Stimulated activated CD8-positive, alpha-beta memory T cell treated with anti-CD3 and anti-CD28 coated beads, Interleukin-2, amount 100 ng/mL, for 1 hour (primary cell): ENCODE measurements at regions not wholly inside any gene's neighbourhood (a gene's known extent, or its start where the extent isn't known, plus 50 kb on each side); places are given as distances from the start of the nearest gene placed in this dataset.

ENCODE experiments used
- DNase-seq, 2 donors: peaks; one replicate each; pipeline ENCODE4 v3.0.0-alpha.2; 2020; ENCODE audit warnings: low read depth in 2 of 2

DNA sequence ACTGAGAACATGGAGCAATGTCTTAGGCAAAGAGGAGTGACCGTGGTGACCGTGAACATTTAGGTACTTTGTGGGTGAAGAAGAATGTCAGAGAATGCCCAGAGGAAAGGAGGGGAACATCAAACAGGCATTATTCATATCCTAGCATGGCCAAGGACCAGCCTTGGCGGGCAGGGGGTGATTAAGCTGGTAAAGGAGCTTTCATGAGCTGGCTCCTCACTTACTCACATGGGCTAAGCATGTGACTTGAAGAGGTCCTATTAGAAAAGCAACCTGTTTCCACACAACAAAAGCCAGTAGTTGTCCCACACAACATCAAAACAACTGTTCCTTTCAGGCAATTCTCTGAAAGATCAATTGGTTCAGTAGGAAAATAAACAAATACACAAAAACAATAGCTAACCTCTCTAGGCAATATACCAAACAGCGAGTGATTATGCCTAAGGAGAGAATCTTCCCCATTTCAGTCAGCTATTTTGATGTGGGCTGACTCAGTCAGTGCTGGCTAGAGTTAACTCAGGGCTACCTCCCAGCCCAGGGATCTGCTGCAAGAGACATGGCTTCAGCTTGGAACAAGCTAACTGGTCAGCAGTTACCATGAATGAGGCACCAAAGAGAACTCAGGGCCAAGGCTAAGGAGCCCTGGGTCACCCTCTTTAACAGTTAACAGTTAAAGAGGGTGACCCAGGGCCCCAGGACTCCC is 283.5 kb downstream of the ARHGAP12 start:
- DNase-seq: no peak

DNA sequence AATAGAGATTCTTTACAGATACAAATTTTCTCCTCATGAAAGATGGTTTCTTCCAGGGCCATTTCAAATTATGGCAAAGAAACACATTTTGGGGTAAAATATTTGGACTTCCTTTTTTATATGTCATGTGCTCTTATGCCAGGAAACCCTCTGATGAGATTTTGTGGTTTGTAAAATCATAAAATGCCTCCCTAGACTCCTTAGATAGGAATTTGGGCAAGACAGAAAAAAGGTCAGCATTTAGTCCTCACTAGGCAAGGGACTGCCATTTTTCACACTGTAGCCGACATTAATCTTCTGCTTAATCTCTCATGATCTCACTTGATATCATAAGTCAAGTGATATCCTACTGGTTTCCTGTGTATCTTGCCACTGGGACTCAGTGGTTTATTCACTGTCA is 286.4 kb downstream of the ARHGAP12 start:
- DNase-seq: no peak

- DNase-seq: no peak
These were observed 293.1 kb downstream of the ARHGAP12 start for GRCh38 chr10:31635415-31636065.

GRCh38 chr10:31635009-31635408 is 293.6 kb downstream of the ARHGAP12 start:
- DNase-seq: no peak

GRCh38 chr10:31630861-31631567 is 297.6 kb downstream of the ARHGAP12 start:
- DNase-seq: no peak

GRCh38 chr10:31625566-31625965 is 303.1 kb downstream of the ARHGAP12 start:
- DNase-seq: no peak

- DNase-seq: no peak
These were observed 304.0 kb downstream of the ARHGAP12 start for GRCh38 chr10:31624611-31625010.

DNA sequence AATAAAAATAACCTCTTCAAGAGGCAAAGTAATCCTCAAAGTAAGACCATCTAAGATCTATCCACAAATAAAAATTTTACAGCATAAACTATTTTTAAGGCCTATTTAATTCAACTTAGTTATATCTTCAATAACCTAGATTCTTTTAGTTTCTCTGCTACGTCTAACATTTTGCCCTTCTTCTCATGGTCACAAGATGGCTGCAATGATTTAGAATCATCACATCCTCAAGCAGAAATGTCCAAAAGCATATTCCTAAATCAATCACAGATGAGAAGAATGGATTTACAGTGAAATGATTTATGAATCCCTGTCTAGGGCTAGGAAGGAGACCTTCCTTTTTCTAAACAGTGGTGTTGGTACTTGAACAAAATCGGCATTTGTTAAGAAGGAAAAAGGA is 304.7 kb downstream of the ARHGAP12 start:
- DNase-seq: no peak

GRCh38 chr10:31623466-31623865 is 304.4 kb downstream of the ZEB1 start:
- DNase-seq: no peak

DNA sequence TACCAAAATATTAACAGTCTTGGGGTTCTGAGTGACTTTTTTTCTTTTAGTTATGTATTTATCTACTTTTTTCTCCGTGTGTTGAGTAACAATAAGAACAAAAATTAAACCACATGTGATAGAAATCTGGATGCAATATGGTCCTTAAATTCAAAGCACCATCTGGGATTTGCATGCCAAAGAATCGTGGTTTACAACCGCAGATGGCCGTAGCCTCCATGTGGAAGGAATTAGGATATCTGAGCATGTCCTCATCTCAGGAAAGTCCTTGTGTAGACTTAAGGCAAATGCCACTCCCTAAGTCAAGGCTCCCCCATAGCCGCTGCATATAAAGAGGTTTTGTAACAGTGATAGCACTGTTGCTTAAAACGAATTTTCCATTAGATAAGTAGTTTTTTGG is 304.0 kb downstream of the ZEB1 start:
- no peak for DNase-seq

- no peak for DNase-seq
These were observed 302.7 kb downstream of the ZEB1 start for GRCh38 chr10:31621733-31622132.

DNA sequence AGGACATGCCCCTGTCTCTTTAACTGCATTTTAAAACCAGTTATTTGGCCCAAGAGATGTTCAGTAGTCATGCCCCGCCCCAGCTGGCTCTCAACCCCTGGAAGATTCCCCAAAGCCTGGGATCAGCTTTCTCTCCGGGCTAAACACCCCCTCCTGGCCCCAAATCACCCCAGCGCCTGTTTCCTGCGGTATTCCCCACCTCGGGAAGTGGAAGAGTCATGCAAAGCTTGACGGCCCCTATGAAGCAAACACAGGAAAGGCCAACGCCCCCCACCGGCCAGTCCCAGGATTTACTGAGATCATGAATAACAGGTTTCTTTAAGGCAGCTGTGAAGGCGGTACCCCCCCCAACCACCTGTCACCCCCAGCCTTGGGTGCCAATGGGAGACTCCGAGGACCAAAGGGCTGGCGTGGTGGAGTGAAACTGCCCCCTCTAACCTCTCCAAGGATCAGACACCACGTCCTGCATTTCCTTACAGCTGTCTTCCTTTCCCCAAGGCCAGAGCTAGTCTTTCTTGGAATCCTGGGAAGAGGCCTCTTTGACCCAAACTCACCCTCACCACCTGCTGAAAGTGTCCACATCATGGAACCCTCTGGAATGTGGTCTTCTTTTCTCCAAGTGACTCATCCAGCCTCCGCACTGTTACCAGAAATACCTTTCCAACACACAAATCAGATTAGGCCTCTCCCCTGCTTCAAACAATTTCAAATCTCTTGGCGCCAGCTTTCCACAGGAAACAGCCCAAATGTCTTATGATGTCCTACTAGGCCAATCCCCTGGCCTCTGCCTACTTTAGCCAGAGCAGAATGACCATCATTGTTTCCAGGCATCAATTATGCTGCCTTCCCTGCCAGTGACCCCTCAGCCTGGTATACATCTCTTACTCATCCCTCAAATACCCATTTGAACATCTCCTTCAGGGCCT is 301.5 kb downstream of the ZEB1 start:
- DNase-seq: no peak

DNA sequence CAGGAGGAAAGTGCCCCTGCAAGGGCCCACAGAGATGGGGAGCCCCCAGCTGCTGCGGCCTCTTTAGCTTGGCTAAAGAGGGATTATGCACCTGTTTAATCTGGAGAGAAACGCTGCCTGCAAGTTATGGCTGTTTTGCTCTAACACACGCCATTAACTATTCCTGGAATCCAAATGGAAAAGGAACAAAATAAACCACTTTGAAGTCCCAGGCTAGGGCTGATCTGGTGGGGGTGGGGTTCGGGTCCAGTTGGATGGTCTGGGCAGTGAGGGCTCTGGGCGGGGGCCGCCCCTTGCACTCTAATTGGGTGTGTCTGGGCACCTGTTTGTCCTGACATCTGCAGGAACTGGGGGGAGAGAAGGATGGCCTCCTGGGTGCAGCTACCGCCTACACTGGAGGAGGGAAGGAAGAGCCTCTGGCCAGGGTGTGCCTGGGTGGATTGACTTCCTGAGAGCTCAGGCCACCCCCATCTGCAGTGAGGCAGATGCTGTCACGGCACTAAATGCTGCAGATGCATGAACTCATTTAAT is 300.6 kb downstream of the ZEB1 start:
- no peak for DNase-seq

- DNase-seq: no peak
These were observed 299.7 kb downstream of the ZEB1 start for GRCh38 chr10:31618541-31619291.

DNA sequence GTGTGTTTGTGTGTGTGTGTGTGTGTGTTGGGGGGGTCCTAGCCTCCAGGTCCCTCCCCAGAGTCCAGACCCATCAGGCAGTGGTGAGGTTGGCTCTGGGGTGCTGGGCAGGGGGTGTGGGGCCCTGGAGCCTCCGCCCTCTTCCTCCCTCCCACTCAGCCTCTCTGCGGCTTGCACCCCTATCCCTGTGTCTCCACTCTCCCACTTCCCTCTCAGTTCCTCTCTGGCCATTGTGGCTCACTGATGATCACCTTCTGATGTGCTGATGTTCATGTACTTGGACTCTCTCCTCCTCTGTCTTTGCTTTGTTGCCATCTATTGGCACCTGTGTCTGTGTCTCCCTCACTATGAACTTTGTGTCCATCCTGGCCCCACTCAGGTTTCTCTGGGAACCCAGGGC is 298.7 kb downstream of the ZEB1 start:
- DNase-seq: no peak

GRCh38 chr10:31617133-31617532 is 298.1 kb downstream of the ZEB1 start:
- DNase-seq: no peak

DNA sequence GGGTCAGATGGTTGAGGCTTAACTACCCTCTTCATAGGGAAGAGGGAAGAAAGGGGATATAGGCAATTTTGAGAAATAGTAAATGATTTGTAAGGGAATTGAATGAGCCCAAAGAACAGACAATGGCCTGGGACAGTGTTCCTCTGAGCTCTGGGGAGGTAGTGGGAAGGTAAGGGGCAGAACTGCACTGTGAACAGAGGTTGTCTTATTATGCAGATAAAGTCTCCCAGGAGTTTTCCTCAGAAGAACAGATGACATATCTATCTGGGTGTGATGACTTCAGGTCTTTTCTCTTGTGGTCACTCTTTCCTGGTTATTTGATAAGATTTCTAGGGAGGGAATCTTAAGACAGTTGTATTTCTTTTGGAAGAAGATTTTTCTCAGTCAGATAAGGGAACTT is 296.1 kb downstream of the ZEB1 start:
- no peak for DNase-seq

GRCh38 chr10:31614611-31615010 is 295.6 kb downstream of the ZEB1 start:
- no peak for DNase-seq

- no peak for DNase-seq
These were observed 293.1 kb downstream of the ZEB1 start for GRCh38 chr10:31612082-31612481.

- no peak for DNase-seq
These were observed 292.1 kb downstream of the ZEB1 start for GRCh38 chr10:31611161-31611560.

GRCh38 chr10:31607481-31607880 is 288.5 kb downstream of the ZEB1 start:
- DNase-seq: no peak
